ENCODE measurements at regions not wholly inside any gene's neighbourhood (a gene's known extent, or its start where the extent isn't known, plus 50 kb on each side); places are given as distances from the start of the nearest gene placed in this dataset.
A peak's percentile ranks its signal among the peaks of the same experiment; 100 is the strongest.

GRCh38 chr4:125837493-125838201, 522.9 kb downstream of the FAT4 start:
- H3K4me3 ChIP-seq, result no peak overlapping the region
- no peak overlapping the region for H3K27ac ChIP-seq

GRCh38 chr4:125838202-125838601, 523.4 kb downstream of the FAT4 start:
- Histone ChIP-seq H3K4me3 (no peak overlapping the region), H3K27ac (no peak overlapping the region)

GRCh38 chr4:125838924-125839323, 524.2 kb downstream of the FAT4 start:
- Histone ChIP-seq H3K27ac (no peak overlapping the region), H3K4me3 (no peak overlapping the region)

GRCh38 chr4:125843947-125844346, 529.2 kb downstream of the FAT4 start:
- H3K4me3 ChIP-seq, result no peak overlapping the region

GRCh38 chr4:125847518-125847917, 532.8 kb downstream of the FAT4 start:
- Histone ChIP-seq H3K27ac (no peak overlapping the region), H3K4me3 (no peak overlapping the region)

More at GRCh38 chr4:125843947-125844346, 529.2 kb downstream of the FAT4 start:
- no peak overlapping the region for H3K27ac ChIP-seq

- no peak overlapping the region for H3K27ac ChIP-seq
- no peak overlapping the region for H3K4me3 ChIP-seq
These were observed 535.1 kb downstream of the FAT4 start for GRCh38 chr4:125849869-125850268.

GRCh38 chr4:125891597-125892258, 577.0 kb downstream of the FAT4 start:
- Histone ChIP-seq H3K4me3 (no peak overlapping the region), H3K27ac (no peak overlapping the region)

GRCh38 chr4:125904802-125905201, 590.0 kb downstream of the FAT4 start:
- no peak overlapping the region for H3K27ac ChIP-seq
- no peak overlapping the region for H3K4me3 ChIP-seq

- Histone ChIP-seq H3K4me3 (no peak overlapping the region), H3K27ac (no peak overlapping the region)
These were observed 596.3 kb downstream of the FAT4 start for GRCh38 chr4:125911058-125911457.

GRCh38 chr4:125911481-125911880, 596.7 kb downstream of the FAT4 start:
- no peak overlapping the region for H3K27ac ChIP-seq
- no peak overlapping the region for H3K4me3 ChIP-seq

- Histone ChIP-seq H3K27ac (no peak overlapping the region), H3K4me3 (no peak overlapping the region)
These were observed 602.8 kb downstream of the FAT4 start for GRCh38 chr4:125917559-125917958.

GRCh38 chr4:125928652-125929051, 613.9 kb downstream of the FAT4 start:
- H3K4me3 ChIP-seq, result no peak overlapping the region
- no peak overlapping the region for H3K27ac ChIP-seq

- H3K27ac ChIP-seq, result no peak overlapping the region
- H3K4me3 ChIP-seq, result no peak overlapping the region
These were observed 623.8 kb downstream of the FAT4 start for GRCh38 chr4:125938541-125938940.

GRCh38 chr4:125940426-125940825, 625.7 kb downstream of the FAT4 start:
- no peak overlapping the region for H3K27ac ChIP-seq
- H3K4me3 ChIP-seq, result no peak overlapping the region

- no peak overlapping the region for H3K4me3 ChIP-seq
- H3K27ac ChIP-seq, result no peak overlapping the region
These were observed 630.2 kb downstream of the FAT4 start for GRCh38 chr4:125944966-125945365.

- Histone ChIP-seq H3K4me3 (no peak overlapping the region), H3K27ac (no peak overlapping the region)
These were observed 633.3 kb downstream of the FAT4 start for GRCh38 chr4:125948021-125948420.

GRCh38 chr4:125951261-125951887, 636.6 kb downstream of the FAT4 start:
- no peak overlapping the region for H3K27ac ChIP-seq
- no peak overlapping the region for H3K4me3 ChIP-seq

GRCh38 chr4:125952631-125953030, 637.9 kb downstream of the FAT4 start:
- Histone ChIP-seq H3K4me3 (no peak overlapping the region), H3K27ac (peak overlapping the region in 1 of 21 experiments; percentile 14)

GRCh38 chr4:125956276-125956675, 641.5 kb downstream of the FAT4 start:
- H3K27ac ChIP-seq, result no peak overlapping the region

GRCh38 chr4:125958519-125958918, 643.8 kb downstream of the FAT4 start:
- H3K27ac ChIP-seq, result no peak overlapping the region
- H3K4me3 ChIP-seq, result no peak overlapping the region

More at GRCh38 chr4:125956276-125956675, 641.5 kb downstream of the FAT4 start:
- no peak overlapping the region for H3K4me3 ChIP-seq

- no peak overlapping the region for H3K4me3 ChIP-seq
- no peak overlapping the region for H3K27ac ChIP-seq
These were observed 646.9 kb downstream of the FAT4 start for GRCh38 chr4:125961626-125962025.
